C4-2B (cell line): ENCODE measurements at regions not wholly inside any gene's neighbourhood (a gene's known extent, or its start where the extent isn't known, plus 50 kb on each side); places are given as distances from the start of the nearest gene placed in this dataset.

Source experiments
- ZFX ChIP-seq: fragments of 450-650 bp; IDR thresholded peaks from 2 replicates; pipeline ENCODE4 v1.6.1; 2017
- TF ChIP-seq, protein P1 (sequence below): fragments of 450-650 bp; conservative IDR thresholded peaks from 2 replicates; pipeline ENCODE4 v1.5.1; 2017; ENCODE audit warnings: mild to moderate bottlenecking

DNA sequence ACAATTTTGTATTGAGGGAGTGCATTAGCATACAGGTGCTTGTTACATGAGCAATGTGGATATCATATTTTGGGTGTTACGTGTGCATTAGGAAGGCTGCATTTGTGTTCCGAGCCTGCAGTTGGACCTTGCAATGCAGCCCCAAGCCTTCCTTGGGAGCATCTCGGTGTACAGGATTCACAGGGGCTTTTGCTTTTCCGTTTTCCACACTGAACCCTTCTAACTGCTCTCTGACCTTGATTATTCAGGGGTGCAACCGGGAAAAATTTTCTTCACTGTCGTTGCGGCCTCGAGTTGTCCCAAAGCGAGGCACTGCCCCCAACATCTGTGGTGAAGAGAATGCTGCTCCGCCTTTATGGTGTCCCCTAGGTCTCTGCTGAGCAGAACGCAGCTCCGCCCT, 80.1 kb upstream of the PLEKHG4B start:
- TF ChIP-seq, protein P1, sequence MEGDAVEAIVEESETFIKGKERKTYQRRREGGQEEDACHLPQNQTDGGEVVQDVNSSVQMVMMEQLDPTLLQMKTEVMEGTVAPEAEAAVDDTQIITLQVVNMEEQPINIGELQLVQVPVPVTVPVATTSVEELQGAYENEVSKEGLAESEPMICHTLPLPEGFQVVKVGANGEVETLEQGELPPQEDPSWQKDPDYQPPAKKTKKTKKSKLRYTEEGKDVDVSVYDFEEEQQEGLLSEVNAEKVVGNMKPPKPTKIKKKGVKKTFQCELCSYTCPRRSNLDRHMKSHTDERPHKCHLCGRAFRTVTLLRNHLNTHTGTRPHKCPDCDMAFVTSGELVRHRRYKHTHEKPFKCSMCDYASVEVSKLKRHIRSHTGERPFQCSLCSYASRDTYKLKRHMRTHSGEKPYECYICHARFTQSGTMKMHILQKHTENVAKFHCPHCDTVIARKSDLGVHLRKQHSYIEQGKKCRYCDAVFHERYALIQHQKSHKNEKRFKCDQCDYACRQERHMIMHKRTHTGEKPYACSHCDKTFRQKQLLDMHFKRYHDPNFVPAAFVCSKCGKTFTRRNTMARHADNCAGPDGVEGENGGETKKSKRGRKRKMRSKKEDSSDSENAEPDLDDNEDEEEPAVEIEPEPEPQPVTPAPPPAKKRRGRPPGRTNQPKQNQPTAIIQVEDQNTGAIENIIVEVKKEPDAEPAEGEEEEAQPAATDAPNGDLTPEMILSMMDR, result no peak
- TF ChIP-seq ZFX, result no peak
